Ishikawa (cell line): ENCODE measurements at regions not wholly inside any gene's neighbourhood (a gene's known extent, or its start where the extent isn't known, plus 50 kb on each side); places are given as distances from the start of the nearest gene placed in this dataset.

ENCODE experiments used
- EP300 ChIP-seq: IDR thresholded peaks from 2 replicates; pipeline ENCODE4 v1.6.1; 2012; ENCODE audit warnings: borderline replicate concordance
- RAD21 ChIP-seq: IDR thresholded peaks from 2 replicates; pipeline ENCODE4 v1.6.1; 2012; ENCODE audit warnings: low read depth
- REST ChIP-seq: IDR thresholded peaks from 2 replicates; pipeline ENCODE4 v1.6.1; 2012; ENCODE audit warnings: low read depth, mild to moderate bottlenecking
- TF ChIP-seq, protein P1 (sequence below): IDR thresholded peaks from 2 replicates; pipeline ENCODE4 v1.6.1; 2012

- TF ChIP-seq, protein P1, sequence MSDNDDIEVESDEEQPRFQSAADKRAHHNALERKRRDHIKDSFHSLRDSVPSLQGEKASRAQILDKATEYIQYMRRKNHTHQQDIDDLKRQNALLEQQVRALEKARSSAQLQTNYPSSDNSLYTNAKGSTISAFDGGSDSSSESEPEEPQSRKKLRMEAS: no peak
- TF ChIP-seq EP300: no peak
- no peak for TF ChIP-seq RAD21
- TF ChIP-seq REST: no peak
These were observed 74.5 kb downstream of the LSM3 start for GRCh38 chr3:14253022-14253706.
